CD4-positive, alpha-beta T cell (primary cell): ENCODE measurements at regions not wholly inside any gene's neighbourhood (a gene's known extent, or its start where the extent isn't known, plus 50 kb on each side); places are given as distances from the start of the nearest gene placed in this dataset.
A peak's percentile ranks its signal among the peaks of the same experiment; 100 is the strongest.

Experiments
- ATAC-seq: fragments of 200-7000 bp; cut with Tn5 transposase; one replicate; pipeline ENCODE4 v1.10.0; 2022; ENCODE audit warnings: mild to moderate bottlenecking; ENCODE audit not compliant: poor library complexity
- CTCF ChIA-PET: fragments of 350-600 bp; sonication (Branson Sonifier 250); formaldehyde crosslinking; loops from one replicate; lab custom pipeline; 2021; ENCODE audit warnings: antibody characterized with exemption, inconsistent platforms; lab: Charles Lee
- POLR2A ChIA-PET: fragments of 350-600 bp; sonication (Branson Sonifier 250); formaldehyde crosslinking; loops from one replicate; lab custom pipeline; 2021; ENCODE audit warnings: antibody characterized with exemption, inconsistent platforms; lab: Charles Lee
- DNase-seq, 14 experiments: peaks; one replicate each; pipeline ENCODE4 v3.0.0-alpha.2; 2013 to 2020; ENCODE audit warnings: mixed read lengths in 2 of 14
- H3K27ac ChIP-seq, 2 donors: one replicate each; pipeline versions ENCODE4 v1.5.1 to v1.7.0; 2013; ENCODE audit warnings: low read length in 2 of 2, low read depth in 1 of 2, mild to moderate bottlenecking in 1 of 2
- H3K27me3 ChIP-seq, 2 experiments: 1 replicate in 1 of 2; 2 replicates in 1 of 2; pipeline versions ENCODE4 v1.6.1 to v1.7.0; 2013; ENCODE audit warnings: low read length in 2 of 2, control low read depth in 1 of 2, mild to moderate bottlenecking in 1 of 2, moderate library complexity in 1 of 2; ENCODE audit not compliant: insufficient read depth in 2 of 2, control insufficient read depth in 1 of 2
- H3K36me3 ChIP-seq: one replicate; pipeline ENCODE4 v1.6.1; 2013; ENCODE audit warnings: low read length, control low read depth; ENCODE audit not compliant: insufficient read depth
- H3K4me1 ChIP-seq: one replicate; pipeline ENCODE4 v1.6.1; 2013; ENCODE audit warnings: low read length, control low read depth; ENCODE audit not compliant: insufficient read depth
- H3K4me3 ChIP-seq: one replicate; pipeline ENCODE4 v1.5.1; 2013; ENCODE audit warnings: mild to moderate bottlenecking, low read length, moderate library complexity
- H3K9me3 ChIP-seq, 2 experiments: 1 replicate in 1 of 2; 2 replicates in 1 of 2; pipeline versions ENCODE4 v1.6.1 to v1.7.0; 2013; ENCODE audit warnings: low read length in 2 of 2, mild to moderate bottlenecking in 2 of 2, control low read depth in 1 of 2, moderate library complexity in 1 of 2; ENCODE audit not compliant: control insufficient read depth in 1 of 2, insufficient read depth in 1 of 2
- H3K27ac Mint-ChIP-seq: one replicate; pipeline ENCODE4 v1.8.0; 2020; ENCODE audit warnings: mixed read lengths
- H3K27me3 Mint-ChIP-seq: one replicate; pipeline ENCODE4 v1.8.0; 2021; ENCODE audit warnings: mixed read lengths
- H3K36me3 Mint-ChIP-seq: one replicate; pipeline ENCODE4 v1.8.0; 2021; ENCODE audit warnings: low read depth, mixed read lengths
- H3K4me1 Mint-ChIP-seq: one replicate; pipeline ENCODE4 v1.8.0; 2021; ENCODE audit warnings: low read depth, mixed read lengths
- H3K4me3 Mint-ChIP-seq: one replicate; pipeline ENCODE4 v1.8.0; 2020; ENCODE audit warnings: mild to moderate bottlenecking, mixed read lengths
- H3K9me3 Mint-ChIP-seq: one replicate; pipeline ENCODE4 v1.8.0; 2020; ENCODE audit warnings: mixed read lengths
- intact Hi-C, 2 experiments: fragments of 100-400 bp; cut with DNase I in 1 of 2; cut with micrococcal nuclease in 1 of 2; formaldehyde crosslinking; loops; one replicate each; pipeline versions ENCODE4 v1.15.1 to v1.9.0; 2023 to 2025; cut with DNase I, micrococcal nuclease
- TF ChIP-seq, protein P1 (sequence below): fragments of 200-600 bp; IDR thresholded peaks from one replicate; pipeline ENCODE4 v1.8.0; 2022; ENCODE audit warnings: antibody characterized with exemption, mild to moderate bottlenecking

DNA sequence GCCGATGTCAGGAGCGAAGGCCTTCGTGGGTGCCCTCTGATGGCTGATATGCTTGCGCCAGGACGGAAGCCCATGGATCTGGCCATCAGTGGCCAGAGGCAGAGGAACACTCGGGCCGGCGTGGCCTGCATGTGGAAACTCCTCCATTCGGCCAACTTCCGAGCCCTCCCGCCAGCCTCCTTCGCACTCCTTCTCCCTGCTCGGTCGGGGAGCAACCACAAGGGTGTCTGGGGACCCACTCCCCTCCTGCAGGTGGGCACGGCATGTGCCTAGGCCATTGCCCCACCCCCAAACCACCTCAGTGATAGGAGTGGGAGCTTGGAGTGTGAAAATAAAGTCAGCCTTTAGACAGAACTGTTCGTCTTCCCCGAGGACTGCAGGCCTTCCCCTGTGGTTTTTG is 231.3 kb downstream of the BCL11B start:
- H3K27me3 Mint-ChIP-seq = no peaks in the 10 kb centered on the region
- peaks cover 3% of the 10 kb centered on the region for H3K9me3 Mint-ChIP-seq
- ATAC-seq (no peak), DNase-seq (peak in 1 of 14 experiments; percentile 25)
- POLR2A ChIA-PET = interaction anchor here (1.0 kb wide), 1 partner anchor 9 kb away, joined by 3 read pairs; no protein-coding TSS in a partner anchor
- no peak overlapping the region for H3K4me3 Mint-ChIP-seq
- Histone ChIP-seq H3K9me3 (no peaks in the 10 kb centered on the region), H3K27ac (no peak overlapping the region), H3K27me3 (no peaks in the 10 kb centered on the region), H3K36me3 (no peaks in the 10 kb centered on the region), H3K4me1 (peaks cover 3% of the 10 kb centered on the region), H3K4me3 (no peak overlapping the region)
- no peaks in the 10 kb centered on the region for H3K4me1 Mint-ChIP-seq
- TF ChIP-seq, protein P1, sequence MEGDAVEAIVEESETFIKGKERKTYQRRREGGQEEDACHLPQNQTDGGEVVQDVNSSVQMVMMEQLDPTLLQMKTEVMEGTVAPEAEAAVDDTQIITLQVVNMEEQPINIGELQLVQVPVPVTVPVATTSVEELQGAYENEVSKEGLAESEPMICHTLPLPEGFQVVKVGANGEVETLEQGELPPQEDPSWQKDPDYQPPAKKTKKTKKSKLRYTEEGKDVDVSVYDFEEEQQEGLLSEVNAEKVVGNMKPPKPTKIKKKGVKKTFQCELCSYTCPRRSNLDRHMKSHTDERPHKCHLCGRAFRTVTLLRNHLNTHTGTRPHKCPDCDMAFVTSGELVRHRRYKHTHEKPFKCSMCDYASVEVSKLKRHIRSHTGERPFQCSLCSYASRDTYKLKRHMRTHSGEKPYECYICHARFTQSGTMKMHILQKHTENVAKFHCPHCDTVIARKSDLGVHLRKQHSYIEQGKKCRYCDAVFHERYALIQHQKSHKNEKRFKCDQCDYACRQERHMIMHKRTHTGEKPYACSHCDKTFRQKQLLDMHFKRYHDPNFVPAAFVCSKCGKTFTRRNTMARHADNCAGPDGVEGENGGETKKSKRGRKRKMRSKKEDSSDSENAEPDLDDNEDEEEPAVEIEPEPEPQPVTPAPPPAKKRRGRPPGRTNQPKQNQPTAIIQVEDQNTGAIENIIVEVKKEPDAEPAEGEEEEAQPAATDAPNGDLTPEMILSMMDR = no peak
- no peaks in the 10 kb centered on the region for H3K36me3 Mint-ChIP-seq
- intact Hi-C loops = no loop called here
- no peak overlapping the region for H3K27ac Mint-ChIP-seq
- CTCF ChIA-PET = no interaction called here

DNA sequence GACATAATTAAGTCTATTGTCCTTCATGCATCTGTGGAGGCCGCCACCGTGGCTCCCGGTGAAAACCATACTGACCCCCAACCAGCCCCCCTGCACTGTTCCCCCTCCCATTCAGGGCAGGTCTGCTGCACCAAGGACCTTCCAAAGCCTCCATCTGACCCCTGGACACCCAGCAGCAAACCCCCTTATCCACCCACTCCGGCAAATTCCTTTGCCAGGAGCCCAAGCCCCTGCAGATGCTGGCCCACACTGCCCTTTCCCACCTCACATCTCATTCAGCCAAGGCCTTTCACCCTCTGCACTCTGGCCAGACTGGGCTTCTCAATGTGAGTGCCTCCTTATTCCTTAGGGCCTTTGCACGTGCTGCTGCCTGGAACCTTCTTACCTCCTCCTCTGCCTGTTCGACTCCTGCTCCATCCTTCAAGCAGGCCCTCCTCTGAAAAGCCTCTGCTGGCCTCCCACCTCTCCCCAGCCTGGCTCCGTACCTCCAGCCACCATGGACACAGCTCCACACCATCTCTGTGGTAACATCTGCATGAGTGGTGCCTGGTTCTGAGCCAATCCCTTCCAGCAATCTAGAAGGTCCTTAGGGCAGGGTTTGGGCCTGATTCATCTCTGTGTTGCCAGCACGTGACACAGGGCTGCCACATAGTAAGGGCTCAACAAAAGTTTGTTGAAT is 230.7 kb downstream of the BCL11B start:
- POLR2A ChIA-PET = interaction anchor here (0.8 kb wide), 1 partner anchor 9 kb away, joined by 3 read pairs; no protein-coding TSS in a partner anchor
- H3K36me3 ChIP-seq = no peaks in the 10 kb centered on the region
- peak in 1 of 14 experiments; percentile 15 for DNase-seq
- H3K4me1 ChIP-seq = peaks cover 3% of the 10 kb centered on the region
- H3K27me3 Mint-ChIP-seq = no peaks in the 10 kb centered on the region
- no peaks in the 10 kb centered on the region for H3K9me3 ChIP-seq
- H3K27me3 ChIP-seq = no peaks in the 10 kb centered on the region
- H3K4me3 ChIP-seq = no peak overlapping the region
- no peak overlapping the region for H3K27ac ChIP-seq
- no peak overlapping the region for H3K27ac Mint-ChIP-seq
- H3K4me3 Mint-ChIP-seq = no peak overlapping the region
- TF ChIP-seq, protein P1 = no peak
- CTCF ChIA-PET = no interaction called here
- peaks cover 3% of the 10 kb centered on the region for H3K9me3 Mint-ChIP-seq
- no peaks in the 10 kb centered on the region for H3K36me3 Mint-ChIP-seq
- ATAC-seq = no peak
- intact Hi-C loops = no loop called here
- H3K4me1 Mint-ChIP-seq = no peaks in the 10 kb centered on the region

DNA sequence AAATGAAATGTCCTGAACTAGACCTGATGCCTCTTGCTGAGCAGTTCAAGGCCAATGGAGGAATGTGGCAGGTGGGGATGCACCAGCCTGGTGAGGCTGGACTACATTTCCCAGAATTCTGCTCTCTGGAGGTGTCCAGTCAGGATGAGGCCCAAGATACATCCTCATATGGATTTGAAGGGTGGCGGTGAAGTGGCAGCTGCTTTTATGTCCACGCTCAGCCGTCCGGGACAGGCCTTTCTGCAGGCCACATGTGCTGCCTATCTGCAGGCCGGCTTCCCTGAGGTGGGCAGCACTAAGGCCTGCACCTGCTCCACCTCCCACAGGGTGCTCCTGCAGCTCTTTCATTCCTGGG is 230.2 kb downstream of the BCL11B start:
- H3K4me1 Mint-ChIP-seq = no peaks in the 10 kb centered on the region
- Histone ChIP-seq H3K36me3 (no peaks in the 10 kb centered on the region), H3K27me3 (no peaks in the 10 kb centered on the region), H3K4me3 (no peak overlapping the region), H3K27ac (no peak overlapping the region), H3K9me3 (no peaks in the 10 kb centered on the region), H3K4me1 (peaks cover 3% of the 10 kb centered on the region)
- peaks cover 3% of the 10 kb centered on the region for H3K9me3 Mint-ChIP-seq
- H3K27ac Mint-ChIP-seq = no peak overlapping the region
- TF ChIP-seq, protein P1 = no peak
- no peaks in the 10 kb centered on the region for H3K27me3 Mint-ChIP-seq
- POLR2A ChIA-PET = interaction anchor here (0.8 kb wide), 1 partner anchor 9 kb away, joined by 3 read pairs; no protein-coding TSS in a partner anchor
- CTCF ChIA-PET = no interaction called here
- ATAC-seq (no peak), DNase-seq (peak in 1 of 14 experiments; percentile 16)
- intact Hi-C loops = no loop called here
- H3K36me3 Mint-ChIP-seq = no peaks in the 10 kb centered on the region
- no peak overlapping the region for H3K4me3 Mint-ChIP-seq
